ENCODE measurements at regions not wholly inside any gene's neighbourhood (a gene's known extent, or its start where the extent isn't known, plus 50 kb on each side); places are given as distances from the start of the nearest gene placed in this dataset.

DNA sequence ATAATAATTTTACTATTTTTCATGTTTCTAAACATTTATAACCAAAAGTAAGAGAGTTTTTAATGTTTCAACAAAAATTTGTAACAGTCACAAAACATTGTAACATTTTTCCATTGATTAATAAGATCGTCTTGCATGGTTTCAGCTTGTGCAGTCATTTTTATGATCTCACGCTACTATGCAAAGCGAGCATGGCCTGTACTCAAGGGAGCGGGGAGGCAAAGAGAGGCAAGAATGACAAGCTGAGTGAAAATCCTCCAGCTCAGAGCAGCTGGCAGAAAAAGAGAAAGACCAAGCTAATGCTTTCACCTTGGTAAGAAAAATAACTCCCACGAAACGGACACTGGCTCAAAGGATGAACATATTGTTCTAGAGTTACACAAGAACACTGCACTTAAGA is 90.0 kb upstream of the SV2C start (continued):
- TF ChIP-seq, protein P1, sequence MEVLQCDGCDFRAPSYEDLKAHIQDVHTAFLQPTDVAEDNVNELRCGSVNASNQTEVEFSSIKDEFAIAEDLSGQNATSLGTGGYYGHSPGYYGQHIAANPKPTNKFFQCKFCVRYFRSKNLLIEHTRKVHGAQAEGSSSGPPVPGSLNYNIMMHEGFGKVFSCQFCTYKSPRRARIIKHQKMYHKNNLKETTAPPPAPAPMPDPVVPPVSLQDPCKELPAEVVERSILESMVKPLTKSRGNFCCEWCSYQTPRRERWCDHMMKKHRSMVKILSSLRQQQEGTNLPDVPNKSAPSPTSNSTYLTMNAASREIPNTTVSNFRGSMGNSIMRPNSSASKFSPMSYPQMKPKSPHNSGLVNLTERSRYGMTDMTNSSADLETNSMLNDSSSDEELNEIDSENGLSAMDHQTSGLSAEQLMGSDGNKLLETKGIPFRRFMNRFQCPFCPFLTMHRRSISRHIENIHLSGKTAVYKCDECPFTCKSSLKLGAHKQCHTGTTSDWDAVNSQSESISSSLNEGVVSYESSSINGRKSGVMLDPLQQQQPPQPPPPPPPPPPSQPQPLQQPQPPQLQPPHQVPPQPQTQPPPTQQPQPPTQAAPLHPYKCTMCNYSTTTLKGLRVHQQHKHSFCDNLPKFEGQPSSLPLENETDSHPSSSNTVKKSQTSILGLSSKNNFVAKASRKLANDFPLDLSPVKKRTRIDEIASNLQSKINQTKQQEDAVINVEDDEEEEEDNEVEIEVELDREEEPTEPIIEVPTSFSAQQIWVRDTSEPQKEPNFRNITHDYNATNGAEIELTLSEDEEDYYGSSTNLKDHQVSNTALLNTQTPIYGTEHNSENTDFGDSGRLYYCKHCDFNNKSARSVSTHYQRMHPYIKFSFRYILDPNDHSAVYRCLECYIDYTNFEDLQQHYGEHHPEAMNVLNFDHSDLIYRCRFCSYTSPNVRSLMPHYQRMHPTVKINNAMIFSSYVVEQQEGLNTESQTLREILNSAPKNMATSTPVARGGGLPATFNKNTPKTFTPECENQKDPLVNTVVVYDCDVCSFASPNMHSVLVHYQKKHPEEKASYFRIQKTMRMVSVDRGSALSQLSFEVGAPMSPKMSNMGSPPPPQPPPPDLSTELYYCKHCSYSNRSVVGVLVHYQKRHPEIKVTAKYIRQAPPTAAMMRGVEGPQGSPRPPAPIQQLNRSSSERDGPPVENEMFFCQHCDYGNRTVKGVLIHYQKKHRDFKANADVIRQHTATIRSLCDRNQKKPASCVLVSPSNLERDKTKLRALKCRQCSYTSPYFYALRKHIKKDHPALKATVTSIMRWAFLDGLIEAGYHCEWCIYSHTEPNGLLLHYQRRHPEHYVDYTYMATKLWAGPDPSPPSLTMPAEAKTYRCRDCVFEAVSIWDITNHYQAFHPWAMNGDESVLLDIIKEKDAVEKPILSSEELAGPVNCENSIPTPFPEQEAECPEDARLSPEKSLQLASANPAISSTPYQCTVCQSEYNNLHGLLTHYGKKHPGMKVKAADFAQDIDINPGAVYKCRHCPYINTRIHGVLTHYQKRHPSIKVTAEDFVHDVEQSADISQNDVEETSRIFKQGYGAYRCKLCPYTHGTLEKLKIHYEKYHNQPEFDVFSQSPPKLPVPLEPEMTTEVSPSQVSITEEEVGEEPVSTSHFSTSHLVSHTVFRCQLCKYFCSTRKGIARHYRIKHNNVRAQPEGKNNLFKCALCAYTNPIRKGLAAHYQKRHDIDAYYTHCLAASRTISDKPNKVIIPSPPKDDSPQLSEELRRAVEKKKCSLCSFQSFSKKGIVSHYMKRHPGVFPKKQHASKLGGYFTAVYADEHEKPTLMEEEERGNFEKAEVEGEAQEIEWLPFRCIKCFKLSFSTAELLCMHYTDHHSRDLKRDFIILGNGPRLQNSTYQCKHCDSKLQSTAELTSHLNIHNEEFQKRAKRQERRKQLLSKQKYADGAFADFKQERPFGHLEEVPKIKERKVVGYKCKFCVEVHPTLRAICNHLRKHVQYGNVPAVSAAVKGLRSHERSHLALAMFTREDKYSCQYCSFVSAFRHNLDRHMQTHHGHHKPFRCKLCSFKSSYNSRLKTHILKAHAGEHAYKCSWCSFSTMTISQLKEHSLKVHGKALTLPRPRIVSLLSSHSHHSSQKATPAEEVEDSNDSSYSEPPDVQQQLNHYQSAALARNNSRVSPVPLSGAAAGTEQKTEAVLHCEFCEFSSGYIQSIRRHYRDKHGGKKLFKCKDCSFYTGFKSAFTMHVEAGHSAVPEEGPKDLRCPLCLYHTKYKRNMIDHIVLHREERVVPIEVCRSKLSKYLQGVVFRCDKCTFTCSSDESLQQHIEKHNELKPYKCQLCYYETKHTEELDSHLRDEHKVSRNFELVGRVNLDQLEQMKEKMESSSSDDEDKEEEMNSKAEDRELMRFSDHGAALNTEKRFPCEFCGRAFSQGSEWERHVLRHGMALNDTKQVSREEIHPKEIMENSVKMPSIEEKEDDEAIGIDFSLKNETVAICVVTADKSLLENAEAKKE (CRISPR knock-in tag; IDR thresholded peaks at IDR 0.05), result no peak
- no peak for TF ChIP-seq EZH2 (IDR thresholded peaks at IDR 0.05; ENCODE audit: low read depth, unreplicated experiment)

DNA sequence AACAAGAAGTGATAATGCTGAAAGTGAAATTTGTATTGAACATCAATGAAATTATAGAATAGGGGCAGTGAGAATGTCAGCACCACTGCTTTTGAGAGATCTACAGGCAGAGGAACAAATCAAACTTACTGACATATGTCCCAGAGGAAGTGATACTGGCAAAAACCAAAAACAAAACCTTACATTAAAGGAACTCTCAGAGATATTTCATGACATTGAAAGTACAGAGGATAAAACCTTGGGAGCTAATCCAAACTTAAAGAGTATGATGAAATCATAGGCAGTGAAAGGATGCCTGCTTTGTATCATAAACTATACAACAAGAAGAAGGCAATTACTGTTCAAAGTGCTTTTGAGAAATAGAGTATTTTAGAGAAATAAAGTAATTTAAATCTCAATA is 90.4 kb upstream of the SV2C start:
- H3K4me2 ChIP-seq, result no peak overlapping the region
- H3K4me1 ChIP-seq (ENCODE audit: insufficient read depth), result no peaks in the 10 kb centered on the region
- H3K4me3 Mint-ChIP-seq, result no peak overlapping the region
- no peaks in the 10 kb centered on the region for H3F3A ChIP-seq (replicated peaks; ENCODE audit: low read depth)
- no peak overlapping the region for H3K4me3 ChIP-seq
- H4K20me1 ChIP-seq (replicated peaks; ENCODE audit: insufficient read depth), result no peaks in the 10 kb centered on the region
- H3K79me2 ChIP-seq (replicated peaks; ENCODE audit: insufficient read depth), result no peaks in the 10 kb centered on the region
- H3K27me3 ChIP-seq (ENCODE audit: insufficient read depth), result no peaks in the 10 kb centered on the region
- no peaks in the 10 kb centered on the region for H3K27me3 Mint-ChIP-seq (ENCODE audit: insufficient read depth, low read depth, poor library complexity)
- H3K4me1 Mint-ChIP-seq, result no peaks in the 10 kb centered on the region
- H2AFZ ChIP-seq, result no peak overlapping the region
- DNase-seq (ENCODE audit: low spot score) (no peak), ATAC-seq (no peak)
- H3K36me3 ChIP-seq (ENCODE audit: insufficient read depth), result no peaks in the 10 kb centered on the region
- no peaks in the 10 kb centered on the region for H3K9me2 ChIP-seq (ENCODE audit: insufficient read depth)
- H3K36me3 Mint-ChIP-seq (ENCODE audit: low read depth), result no peaks in the 10 kb centered on the region
- H3K27ac Mint-ChIP-seq, result no peak overlapping the region
- no peak overlapping the region for H3K27ac ChIP-seq (ENCODE audit: low read depth)
- H3K9me3 Mint-ChIP-seq, result peaks cover 7% of the 10 kb centered on the region; the same call in 2 of the 3 replicates
- TF ChIP-seq ZNF331 (CRISPR knock-in tag; IDR thresholded peaks at IDR 0.05; ENCODE audit: low read depth) (no peak), NANOG (IDR thresholded peaks at IDR 0.05; ENCODE audit: borderline replicate concordance) (no peak), POLR2AphosphoS5 (IDR thresholded peaks at IDR 0.05; ENCODE audit: low read depth) (no peak), ZNF114 (CRISPR knock-in tag; IDR thresholded peaks at IDR 0.05) (no peak), STAT1 (IDR thresholded peaks at IDR 0.05; ENCODE audit: unreplicated experiment) (no peak)
